GM20000 (cell line): ENCODE measurements at regions not wholly inside any gene's neighbourhood (a gene's known extent, or its start where the extent isn't known, plus 50 kb on each side); places are given as distances from the start of the nearest gene placed in this dataset.

Experiments
- DNase-seq: peaks from one replicate; pipeline ENCODE4 v3.0.0; 2012; ENCODE audit warnings: low spot score
- CTCF ChIP-seq: IDR thresholded peaks from 2 replicates; pipeline ENCODE4 v1.5.1; 2012; ENCODE audit warnings: mild to moderate bottlenecking, control low read depth; ENCODE audit errors: extremely low read depth, missing control alignments

DNA sequence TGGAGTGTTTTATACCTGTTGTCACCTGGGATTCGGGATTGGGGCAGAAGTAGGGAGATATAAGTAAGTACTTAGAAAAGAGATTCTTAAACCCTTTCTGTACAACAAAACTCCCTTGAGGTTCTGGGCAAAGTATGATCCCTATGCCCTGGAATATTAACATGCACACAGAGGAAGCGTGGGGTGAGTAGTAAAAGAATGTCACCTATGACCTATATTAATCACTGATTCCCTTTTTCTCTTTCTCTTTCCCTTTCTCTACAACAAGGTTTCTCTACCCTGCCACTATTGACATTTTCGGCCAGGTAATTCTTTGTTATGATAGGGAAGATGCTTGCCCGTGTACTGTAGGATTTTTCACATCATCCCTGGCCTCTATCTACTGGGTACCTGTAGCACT lies 209.7 kb upstream of the PLET1 start:
- no peak for DNase-seq
- no peak for TF ChIP-seq CTCF

GRCh38 chr11:112471731-112472130 lies 211.1 kb upstream of the PLET1 start:
- DNase-seq, result no peak
- no peak for TF ChIP-seq CTCF

- no peak for DNase-seq
- TF ChIP-seq CTCF, result no peak
Observed at GRCh38 chr11:112477152-112477551, 216.5 kb upstream of the PLET1 start.

GRCh38 chr11:112477581-112478317 lies 217.1 kb upstream of the PLET1 start:
- DNase-seq, result no peak
- no peak for TF ChIP-seq CTCF

DNA sequence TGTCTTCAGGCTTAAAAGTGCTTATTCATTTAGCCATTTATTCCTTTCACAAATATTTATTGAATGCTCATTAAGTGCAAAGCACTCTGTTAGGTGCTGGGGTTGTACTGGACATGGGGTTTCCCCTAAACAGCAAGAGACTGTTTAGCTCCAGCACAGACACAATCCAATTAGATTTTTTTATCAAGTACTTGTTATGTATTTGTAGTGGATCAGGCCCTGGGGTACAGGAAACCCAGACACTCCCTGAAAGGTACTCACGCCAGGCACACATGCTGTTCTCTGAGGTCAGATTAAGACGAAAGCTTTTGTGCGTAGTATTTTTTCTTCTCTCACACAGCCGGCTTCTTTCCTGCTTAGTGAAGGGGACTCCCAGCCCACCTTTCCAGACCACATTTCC lies 218.1 kb upstream of the PLET1 start:
- TF ChIP-seq CTCF, result no peak
- DNase-seq, result no peak

- no peak for TF ChIP-seq CTCF
- DNase-seq, result no peak
Observed at GRCh38 chr11:112481431-112481830, 220.8 kb upstream of the PLET1 start.

GRCh38 chr11:112481893-112482292 lies 221.2 kb upstream of the PLET1 start:
- DNase-seq, result no peak
- TF ChIP-seq CTCF, result no peak
